Glutamatergic neuron (in vitro differentiated cells): ENCODE measurements at regions not wholly inside any gene's neighbourhood (a gene's known extent, or its start where the extent isn't known, plus 50 kb on each side); places are given as distances from the start of the nearest gene placed in this dataset.
"Not testable (repeated sequence)": the region's sequence is repeated elsewhere in the genome, so short reads cannot be mapped to it uniquely, and the experiment has no call there.

Experiments used
- DNase-seq: peaks from one replicate; pipeline ENCODE4 v3.0.0; 2022
- H3K27ac Mint-ChIP-seq: one replicate; pipeline ENCODE4 v1.8.0; 2020; ENCODE audit warnings: mild to moderate bottlenecking, mixed read lengths, inconsistent platforms; ENCODE audit not compliant: unreplicated experiment
- H3K27me3 Mint-ChIP-seq: one replicate; pipeline ENCODE4 v1.8.0; 2020; ENCODE audit warnings: mild to moderate bottlenecking, moderate library complexity, mixed read lengths, inconsistent platforms; ENCODE audit not compliant: unreplicated experiment
- H3K36me3 Mint-ChIP-seq: one replicate; pipeline ENCODE4 v1.8.0; 2020; ENCODE audit warnings: mild to moderate bottlenecking, mixed read lengths, inconsistent platforms; ENCODE audit not compliant: unreplicated experiment
- H3K4me1 Mint-ChIP-seq: one replicate; pipeline ENCODE4 v1.8.0; 2020; ENCODE audit warnings: mild to moderate bottlenecking, low read depth, mixed read lengths, inconsistent platforms; ENCODE audit not compliant: unreplicated experiment
- H3K4me3 Mint-ChIP-seq: one replicate; pipeline ENCODE4 v1.8.0; 2020; ENCODE audit warnings: mild to moderate bottlenecking, mixed read lengths, inconsistent platforms; ENCODE audit not compliant: unreplicated experiment
- H3K9me3 Mint-ChIP-seq: one replicate; pipeline ENCODE4 v1.8.0; 2020; ENCODE audit warnings: mild to moderate bottlenecking, moderate library complexity, mixed read lengths, inconsistent platforms; ENCODE audit not compliant: unreplicated experiment
- TF ChIP-seq, protein P1 (sequence below): fragments of 200-600 bp; sonication (generic); IDR thresholded peaks from one replicate; pipeline ENCODE4 v1.5.0; 2021; ENCODE audit not compliant: partially characterized antibody, unreplicated experiment

GRCh38 chr11:103733889-103734288 lies 302.6 kb upstream of the DDI1 start:
- peaks cover 11% of the 10 kb centered on the region for H3K4me1 Mint-ChIP-seq
- TF ChIP-seq, protein P1, sequence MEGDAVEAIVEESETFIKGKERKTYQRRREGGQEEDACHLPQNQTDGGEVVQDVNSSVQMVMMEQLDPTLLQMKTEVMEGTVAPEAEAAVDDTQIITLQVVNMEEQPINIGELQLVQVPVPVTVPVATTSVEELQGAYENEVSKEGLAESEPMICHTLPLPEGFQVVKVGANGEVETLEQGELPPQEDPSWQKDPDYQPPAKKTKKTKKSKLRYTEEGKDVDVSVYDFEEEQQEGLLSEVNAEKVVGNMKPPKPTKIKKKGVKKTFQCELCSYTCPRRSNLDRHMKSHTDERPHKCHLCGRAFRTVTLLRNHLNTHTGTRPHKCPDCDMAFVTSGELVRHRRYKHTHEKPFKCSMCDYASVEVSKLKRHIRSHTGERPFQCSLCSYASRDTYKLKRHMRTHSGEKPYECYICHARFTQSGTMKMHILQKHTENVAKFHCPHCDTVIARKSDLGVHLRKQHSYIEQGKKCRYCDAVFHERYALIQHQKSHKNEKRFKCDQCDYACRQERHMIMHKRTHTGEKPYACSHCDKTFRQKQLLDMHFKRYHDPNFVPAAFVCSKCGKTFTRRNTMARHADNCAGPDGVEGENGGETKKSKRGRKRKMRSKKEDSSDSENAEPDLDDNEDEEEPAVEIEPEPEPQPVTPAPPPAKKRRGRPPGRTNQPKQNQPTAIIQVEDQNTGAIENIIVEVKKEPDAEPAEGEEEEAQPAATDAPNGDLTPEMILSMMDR: no peak
- H3K4me3 Mint-ChIP-seq: no peak overlapping the region
- H3K27me3 Mint-ChIP-seq: peaks cover 6% of the 10 kb centered on the region
- no peak overlapping the region for H3K27ac Mint-ChIP-seq
- no peaks in the 10 kb centered on the region for H3K9me3 Mint-ChIP-seq
- no peak for DNase-seq
- H3K36me3 Mint-ChIP-seq: no peaks in the 10 kb centered on the region

GRCh38 chr11:103735497-103736032 lies 300.9 kb upstream of the DDI1 start:
- peaks cover 7% of the 10 kb centered on the region for H3K4me1 Mint-ChIP-seq
- TF ChIP-seq, protein P1: no peak
- H3K36me3 Mint-ChIP-seq: no peaks in the 10 kb centered on the region
- H3K27me3 Mint-ChIP-seq: peaks cover 6% of the 10 kb centered on the region
- H3K27ac Mint-ChIP-seq: no peak overlapping the region
- DNase-seq: no peak
- no peaks in the 10 kb centered on the region for H3K9me3 Mint-ChIP-seq
- no peak overlapping the region for H3K4me3 Mint-ChIP-seq

DNA sequence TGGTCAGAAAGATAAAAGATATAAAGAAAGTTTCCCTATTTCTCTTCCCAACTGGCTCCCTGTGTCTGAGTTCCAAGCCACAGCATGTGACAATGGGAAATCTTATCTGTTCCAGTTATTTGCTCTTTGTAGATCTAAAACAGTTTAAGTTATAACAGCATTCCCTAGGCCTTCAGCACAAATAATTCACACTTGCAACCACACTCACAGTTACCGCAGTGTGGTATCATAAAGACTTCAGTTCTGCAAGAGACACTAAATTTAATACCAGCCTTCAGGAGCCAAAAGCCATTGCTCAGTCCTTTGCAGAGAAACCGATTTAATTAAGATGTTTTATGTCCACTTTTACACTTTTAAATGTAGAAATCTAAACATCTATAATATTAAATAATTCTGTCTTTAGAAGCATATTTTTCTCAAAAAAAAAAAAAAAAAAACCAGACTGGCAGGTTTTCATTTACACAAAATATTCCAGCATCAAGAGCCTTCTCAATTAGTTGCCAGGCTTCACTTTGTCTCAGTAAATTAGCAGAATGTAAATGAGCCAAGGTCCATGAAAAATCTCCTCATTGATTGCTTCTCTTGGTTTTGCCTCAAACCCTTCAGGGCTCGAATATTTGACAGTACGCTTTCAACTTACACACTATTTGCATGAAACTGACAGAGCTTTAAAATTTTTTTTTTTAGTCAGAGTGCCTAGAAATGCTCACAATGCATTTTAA lies 300.0 kb upstream of the DDI1 start:
- DNase-seq: no peak
- Mint-ChIP-seq H3K4me1 (peaks cover 5% of the 10 kb centered on the region), H3K4me3 (no peak overlapping the region), H3K27me3 (peaks cover 6% of the 10 kb centered on the region), H3K9me3 (no peaks in the 10 kb centered on the region), H3K36me3 (no peaks in the 10 kb centered on the region), H3K27ac (peak overlapping the region; percentile 22)
- TF ChIP-seq, protein P1: no peak

DNA sequence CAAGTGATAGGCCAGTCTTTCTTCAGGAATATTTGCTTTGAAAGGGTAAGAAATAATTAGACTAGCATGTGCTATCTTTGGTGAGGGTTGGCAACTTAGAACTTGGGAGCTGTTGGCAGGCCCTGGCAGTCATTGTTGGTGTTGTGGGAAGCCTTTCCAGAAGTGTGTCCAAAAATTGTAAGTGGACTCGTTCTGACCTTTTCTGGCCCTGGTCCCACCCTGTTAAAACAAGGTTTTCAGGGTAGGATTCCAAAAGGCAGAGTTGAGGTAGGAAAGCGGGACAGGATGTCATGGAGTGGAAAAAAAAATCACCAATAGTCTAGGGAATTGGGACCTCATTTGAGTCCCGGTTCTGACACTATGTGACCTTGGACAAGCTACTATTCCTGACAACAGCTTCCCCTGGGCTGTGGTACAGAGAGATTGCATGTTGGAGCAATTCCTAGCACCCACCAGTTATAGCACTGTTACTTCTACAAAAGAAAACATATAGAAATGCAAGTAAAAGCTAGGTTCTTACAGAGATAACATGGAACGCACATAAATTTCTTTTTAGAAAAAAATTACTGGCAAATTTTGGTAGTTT lies 299.3 kb upstream of the DDI1 start:
- H3K27ac Mint-ChIP-seq: peak overlapping the region; percentile 22
- no peaks in the 10 kb centered on the region for H3K36me3 Mint-ChIP-seq
- TF ChIP-seq, protein P1: no peak
- no peak for DNase-seq
- H3K27me3 Mint-ChIP-seq: peaks cover 6% of the 10 kb centered on the region
- peaks cover 5% of the 10 kb centered on the region for H3K4me1 Mint-ChIP-seq
- H3K4me3 Mint-ChIP-seq: no peak overlapping the region
- no peaks in the 10 kb centered on the region for H3K9me3 Mint-ChIP-seq

DNA sequence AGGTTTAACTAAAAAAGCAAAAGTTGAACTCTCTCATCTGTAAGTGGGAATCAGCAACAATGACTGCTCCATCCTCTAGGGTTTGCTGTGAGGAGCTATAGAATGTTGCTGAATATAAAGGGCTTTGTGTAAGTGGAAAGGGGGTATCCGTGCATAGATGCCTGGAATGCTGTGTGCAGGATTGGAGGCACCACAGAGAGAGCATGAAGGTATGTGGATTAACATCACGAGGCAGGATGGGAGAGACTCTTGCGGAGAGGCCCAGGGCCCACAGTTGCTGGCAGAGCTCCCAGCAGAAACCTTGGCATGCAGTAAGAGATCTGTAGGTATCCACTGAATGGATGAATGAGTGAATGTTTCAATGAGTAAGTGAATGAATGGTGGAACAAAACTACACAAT lies 298.7 kb upstream of the DDI1 start:
- Mint-ChIP-seq H3K4me3 (no peak overlapping the region), H3K27me3 (peaks cover 6% of the 10 kb centered on the region), H3K27ac (peak overlapping the region; percentile 18), H3K4me1 (peaks cover 5% of the 10 kb centered on the region), H3K36me3 (no peaks in the 10 kb centered on the region), H3K9me3 (no peaks in the 10 kb centered on the region)
- TF ChIP-seq, protein P1: no peak
- DNase-seq: no peak

GRCh38 chr11:103739074-103739796 lies 297.2 kb upstream of the DDI1 start:
- H3K9me3 Mint-ChIP-seq, H3K4me1 Mint-ChIP-seq, H3K27me3 Mint-ChIP-seq, H3K36me3 Mint-ChIP-seq, DNase-seq: not testable (repeated sequence)
- peak overlapping the region; percentile 57 for H3K4me3 Mint-ChIP-seq
- H3K27ac Mint-ChIP-seq: peak overlapping the region; percentile 59
